Chondrocyte (in vitro differentiated cells): ENCODE measurements at regions not wholly inside any gene's neighbourhood (a gene's known extent, or its start where the extent isn't known, plus 50 kb on each side); places are given as distances from the start of the nearest gene placed in this dataset.

ENCODE experiments used
- DNase-seq: peaks from one replicate; pipeline ENCODE4 v3.0.0; 2021; ENCODE audit warnings: mixed read lengths, low spot score
- H3K27ac Mint-ChIP-seq: one replicate; pipeline ENCODE4 v1.8.0; 2021; ENCODE audit warnings: mild to moderate bottlenecking, moderate library complexity, mixed read lengths; ENCODE audit not compliant: unreplicated experiment
- H3K27me3 Mint-ChIP-seq: 2 replicates; pipeline ENCODE4 v1.8.0; 2021; ENCODE audit warnings: low read depth, mixed read lengths
- H3K36me3 Mint-ChIP-seq: 2 replicates; pipeline ENCODE4 v1.8.0; 2021; ENCODE audit warnings: low read depth, mixed read lengths
- H3K4me1 Mint-ChIP-seq: 2 replicates; pipeline ENCODE4 v1.8.0; 2021; ENCODE audit warnings: low read depth, mild to moderate bottlenecking, mixed read lengths
- H3K4me3 Mint-ChIP-seq: one replicate; pipeline ENCODE4 v1.8.0; 2021; ENCODE audit warnings: mild to moderate bottlenecking, moderate library complexity, mixed read lengths; ENCODE audit not compliant: unreplicated experiment
- H3K9me3 Mint-ChIP-seq: 2 replicates; pipeline ENCODE4 v1.8.0; 2021; ENCODE audit warnings: low read depth, mixed read lengths
- CTCF ChIP-seq: fragments of 200-600 bp; sonication (generic); IDR thresholded peaks from 2 replicates; pipeline ENCODE4 v1.5.0; 2021; ENCODE audit warnings: antibody characterized with exemption, mild to moderate bottlenecking, moderate library complexity

- TF ChIP-seq CTCF = no peak
- Mint-ChIP-seq H3K27me3 (peaks cover 11% of the 10 kb centered on the region), H3K4me1 (peaks cover 3% of the 10 kb centered on the region), H3K4me3 (no peak overlapping the region), H3K36me3 (no peaks in the 10 kb centered on the region), H3K9me3 (peaks cover 4% of the 10 kb centered on the region), H3K27ac (no peak overlapping the region)
- DNase-seq = no peak
These were observed 118.3 kb upstream of the FOXF1 start for GRCh38 chr16:86391984-86392383.

- no peak overlapping the region for H3K27ac Mint-ChIP-seq
- no peaks in the 10 kb centered on the region for H3K4me1 Mint-ChIP-seq
- H3K27me3 Mint-ChIP-seq = peaks cover 13% of the 10 kb centered on the region
- no peak for TF ChIP-seq CTCF
- peaks cover 4% of the 10 kb centered on the region for H3K9me3 Mint-ChIP-seq
- DNase-seq = no peak
- no peak overlapping the region for H3K4me3 Mint-ChIP-seq
- H3K36me3 Mint-ChIP-seq = no peaks in the 10 kb centered on the region
These were observed 117.7 kb upstream of the FOXF1 start for GRCh38 chr16:86392436-86393152.

GRCh38 chr16:86393907-86394626 is 116.3 kb upstream of the FOXF1 start:
- H3K4me1 Mint-ChIP-seq = no peaks in the 10 kb centered on the region
- no peak for TF ChIP-seq CTCF
- H3K36me3 Mint-ChIP-seq = no peaks in the 10 kb centered on the region
- no peak overlapping the region for H3K27ac Mint-ChIP-seq
- H3K27me3 Mint-ChIP-seq = peaks cover 9% of the 10 kb centered on the region
- no peak for DNase-seq
- H3K4me3 Mint-ChIP-seq = no peak overlapping the region
- H3K9me3 Mint-ChIP-seq = no peaks in the 10 kb centered on the region

GRCh38 chr16:86395477-86395876 is 114.8 kb upstream of the FOXF1 start:
- H3K9me3 Mint-ChIP-seq = no peaks in the 10 kb centered on the region
- peaks cover 9% of the 10 kb centered on the region for H3K27me3 Mint-ChIP-seq
- no peak overlapping the region for H3K27ac Mint-ChIP-seq
- no peak for TF ChIP-seq CTCF
- no peak overlapping the region for H3K4me3 Mint-ChIP-seq
- H3K4me1 Mint-ChIP-seq = no peaks in the 10 kb centered on the region
- no peak for DNase-seq
- no peaks in the 10 kb centered on the region for H3K36me3 Mint-ChIP-seq

GRCh38 chr16:86396422-86396821 is 113.9 kb upstream of the FOXF1 start:
- no peak for DNase-seq
- no peaks in the 10 kb centered on the region for H3K36me3 Mint-ChIP-seq
- no peak overlapping the region for H3K4me3 Mint-ChIP-seq
- no peak overlapping the region for H3K27ac Mint-ChIP-seq
- TF ChIP-seq CTCF = no peak
- no peaks in the 10 kb centered on the region for H3K9me3 Mint-ChIP-seq
- H3K27me3 Mint-ChIP-seq = peaks cover 9% of the 10 kb centered on the region
- no peaks in the 10 kb centered on the region for H3K4me1 Mint-ChIP-seq
